Lower leg skin (tissue), 3 donors: ENCODE measurements at regions not wholly inside any gene's neighbourhood (a gene's known extent, or its start where the extent isn't known, plus 50 kb on each side); places are given as distances from the start of the nearest gene placed in this dataset.

Source experiments
- POLR2A ChIP-seq, 2 donors: fragments of 450-650 bp; IDR thresholded peaks; one replicate each; pipeline ENCODE4 v1.6.1; 2016 to 2017; ENCODE audit warnings: antibody characterized with exemption in 2 of 2, mild to moderate bottlenecking in 1 of 2, moderate library complexity in 1 of 2
- TF ChIP-seq, protein P1 (sequence below), 3 donors: fragments of 450-650 bp; IDR thresholded peaks; one replicate each; pipeline ENCODE4 v1.5.1; 2016; ENCODE audit warnings: antibody characterized with exemption in 3 of 3, mild to moderate bottlenecking in 3 of 3, moderate library complexity in 2 of 3

DNA sequence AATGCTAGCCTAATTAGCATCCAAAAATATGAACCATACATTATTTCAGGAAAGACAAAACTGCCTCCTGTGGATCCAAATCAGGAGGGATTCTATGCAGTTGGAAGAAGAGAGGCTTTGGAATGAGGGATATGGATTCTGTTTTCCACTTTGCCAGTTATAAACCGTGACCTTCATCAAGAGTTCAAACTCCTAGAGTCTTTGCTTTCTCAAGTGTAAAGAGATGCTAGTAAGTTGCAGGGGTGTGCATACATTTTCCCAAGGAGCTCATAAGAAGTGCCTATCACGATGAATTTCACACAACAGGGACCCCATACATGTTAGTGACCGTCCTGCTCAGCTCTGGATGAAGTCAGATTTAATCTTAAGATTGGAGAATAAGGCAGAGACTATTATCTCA lies 542.5 kb downstream of the SOX11 start:
- TF ChIP-seq, protein P1, sequence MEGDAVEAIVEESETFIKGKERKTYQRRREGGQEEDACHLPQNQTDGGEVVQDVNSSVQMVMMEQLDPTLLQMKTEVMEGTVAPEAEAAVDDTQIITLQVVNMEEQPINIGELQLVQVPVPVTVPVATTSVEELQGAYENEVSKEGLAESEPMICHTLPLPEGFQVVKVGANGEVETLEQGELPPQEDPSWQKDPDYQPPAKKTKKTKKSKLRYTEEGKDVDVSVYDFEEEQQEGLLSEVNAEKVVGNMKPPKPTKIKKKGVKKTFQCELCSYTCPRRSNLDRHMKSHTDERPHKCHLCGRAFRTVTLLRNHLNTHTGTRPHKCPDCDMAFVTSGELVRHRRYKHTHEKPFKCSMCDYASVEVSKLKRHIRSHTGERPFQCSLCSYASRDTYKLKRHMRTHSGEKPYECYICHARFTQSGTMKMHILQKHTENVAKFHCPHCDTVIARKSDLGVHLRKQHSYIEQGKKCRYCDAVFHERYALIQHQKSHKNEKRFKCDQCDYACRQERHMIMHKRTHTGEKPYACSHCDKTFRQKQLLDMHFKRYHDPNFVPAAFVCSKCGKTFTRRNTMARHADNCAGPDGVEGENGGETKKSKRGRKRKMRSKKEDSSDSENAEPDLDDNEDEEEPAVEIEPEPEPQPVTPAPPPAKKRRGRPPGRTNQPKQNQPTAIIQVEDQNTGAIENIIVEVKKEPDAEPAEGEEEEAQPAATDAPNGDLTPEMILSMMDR (IDR thresholded peaks at IDR 0.05): no peak
- no peak for TF ChIP-seq POLR2A (IDR thresholded peaks at IDR 0.05)
